ENCODE measurements at regions not wholly inside any gene's neighbourhood (a gene's known extent, or its start where the extent isn't known, plus 50 kb on each side); places are given as distances from the start of the nearest gene placed in this dataset.

- H2BK120ac ChIP-seq (replicated peaks; ENCODE audit: low read depth, low read length): no peak overlapping the region
- H3K4me1 ChIP-seq (replicated peaks in 1 of 4; ENCODE audit: control insufficient read depth in 3 of 4, insufficient read depth in 4 of 4, low read length in 3 of 4): no peaks in the 10 kb centered on the region
- H4K8ac ChIP-seq (ENCODE audit: extremely low read depth, insufficient read depth, low read length): no peak overlapping the region
- no peaks in the 10 kb centered on the region for H3K36me3 ChIP-seq (ENCODE audit: control insufficient read depth in 2 of 4, insufficient read depth in 4 of 4, low read length in 3 of 4)
- no peak for TF ChIP-seq ASH2L (IDR thresholded peaks at IDR 0.05; ENCODE audit: low read length)
- TF ChIP-seq JUND (IDR thresholded peaks at IDR 0.05; ENCODE audit: low read length): no peak
- TF ChIP-seq EP300 (IDR thresholded peaks at IDR 0.05; ENCODE audit: borderline replicate concordance in 1 of 2, low read depth in 2 of 2, low read length in 2 of 2): no peak
- TF ChIP-seq JUN (IDR thresholded peaks at IDR 0.05; ENCODE audit: low read depth, low read length): no peak
- TF ChIP-seq CEBPB (IDR thresholded peaks at IDR 0.05; ENCODE audit: low read depth, low read length): no peak
- TF ChIP-seq ZNF274 (IDR thresholded peaks at IDR 0.05; ENCODE audit: borderline replicate concordance, extremely low read depth, low read length): no peak
- TF ChIP-seq TBP (IDR thresholded peaks at IDR 0.05; ENCODE audit: low read depth, low read length): no peak
- TF ChIP-seq MAFK (IDR thresholded peaks at IDR 0.05; ENCODE audit: low read depth, low read length): no peak
- no peak for TF ChIP-seq SAP30 (IDR thresholded peaks at IDR 0.05; ENCODE audit: insufficient read depth, insufficient replicate concordance, low read length)
- TF ChIP-seq POLR2AphosphoS5 (IDR thresholded peaks at IDR 0.05; ENCODE audit: low read depth, low read length): no peak
- no peak for TF ChIP-seq KDM4A (IDR thresholded peaks at IDR 0.05; ENCODE audit: low read depth, low read length, severe bottlenecking)
- no peak for TF ChIP-seq SUZ12 (IDR thresholded peaks at IDR 0.05; ENCODE audit: low read length)
- no peak for TF ChIP-seq CBX5 (IDR thresholded peaks at IDR 0.05; ENCODE audit: low read depth, low read length)
- TF ChIP-seq SIX5 (IDR thresholded peaks at IDR 0.05; ENCODE audit: low read depth, low read length): no peak
- TF ChIP-seq CHD1 (IDR thresholded peaks at IDR 0.05; ENCODE audit: low read depth, low read length): no peak
- TF ChIP-seq YY1 (IDR thresholded peaks at IDR 0.05; ENCODE audit: low read depth, low read length): no peak
- no peak overlapping the region for H2BK12ac ChIP-seq (ENCODE audit: low read depth, low read length)
- no peak overlapping the region for H4K5ac ChIP-seq (ENCODE audit: insufficient read length, low read depth, low read length)
- no peaks in the 10 kb centered on the region for H4K20me1 ChIP-seq (replicated peaks in 1 of 2; ENCODE audit: control insufficient read depth in 1 of 2, insufficient read depth in 2 of 2, low read length in 2 of 2)
- no peak overlapping the region for H2AK5ac ChIP-seq (ENCODE audit: low read depth, low read length)
- no peak overlapping the region for H3K4me3 ChIP-seq (ENCODE audit: extremely low read depth in 1 of 4, insufficient read depth in 2 of 4, low read depth in 3 of 4, low read length in 4 of 4)
- H2BK5ac ChIP-seq (ENCODE audit: low read depth, low read length): no peak overlapping the region
- H2BK20ac ChIP-seq (ENCODE audit: low read length): no peak overlapping the region
- ChIA-PET CTCF (ENCODE audit: partially characterized antibody) (no interaction called here), POLR2A (ENCODE audit: partially characterized antibody) (no interaction called here)
- no peak for DNase-seq (ENCODE audit: low read depth in 1 of 2, low spot score in 2 of 2)
- no peak overlapping the region for H3K4me2 ChIP-seq (ENCODE audit: insufficient read depth in 1 of 2, low read depth in 2 of 2, low read length in 2 of 2)
- H4K91ac ChIP-seq (replicated peaks; ENCODE audit: insufficient read length, low read length): no peak overlapping the region
- H3K18ac ChIP-seq (ENCODE audit: extremely low read depth, low read length): no peak overlapping the region
- no peak overlapping the region for H3K9ac ChIP-seq (replicated peaks in 1 of 4; ENCODE audit: extremely low read depth in 1 of 4, low read depth in 3 of 4, low read length in 3 of 4)
- H3K79me1 ChIP-seq (ENCODE audit: low read depth, low read length): no peaks in the 10 kb centered on the region
- H3K23me2 ChIP-seq (ENCODE audit: low read depth, low read length): no peaks in the 10 kb centered on the region; the same call in 1 of the 2 replicates
- no peak for FAIRE-seq
- no peak overlapping the region for H3K27ac ChIP-seq (ENCODE audit: low read depth, low read length)
- no peak overlapping the region for H3K14ac ChIP-seq (ENCODE audit: insufficient read length)
- no peaks in the 10 kb centered on the region for H3K79me2 ChIP-seq (ENCODE audit: control insufficient read depth in 1 of 2, insufficient read depth in 2 of 2, low read length in 2 of 2)
- H2AFZ ChIP-seq (ENCODE audit: low read length): no peak overlapping the region
- no peak overlapping the region for H3K4ac ChIP-seq (replicated peaks; ENCODE audit: insufficient read length, low read depth, low read length)
- WGBS, 2 experiments (ENCODE audit: extremely low coverage in 1 of 2, insufficient coverage in 1 of 2, insufficient read length in 1 of 2, insufficient replicate concordance in 2 of 2, low coverage in 1 of 2, low lambda C conversion rate in 2 of 2, missing lambda C conversion rate in 1 of 2): 87% methylated on average over 1 of the region's 1 CpG; no CpG with 5 or more reads in 1 of the 2 experiments
- H2BK15ac ChIP-seq (ENCODE audit: low read length): no peak overlapping the region
- no peak overlapping the region for H3K56ac ChIP-seq (replicated peaks; ENCODE audit: insufficient read length, low read depth, low read length)
- peaks cover 5 to 9% of the 10 kb centered on the region in 2 experiments; a peak in 3 of 4 replicates for H3K9me3 ChIP-seq (ENCODE audit: insufficient read depth in 2 of 2, low read depth in 1 of 2, low read length in 1 of 2)
- peaks cover 0 to 7% (median 1%) of the 10 kb centered on the region in 4 experiments; a peak in 3 of 7 replicates for H3K27me3 ChIP-seq (replicated peaks in 1 of 4; ENCODE audit: control insufficient read depth in 3 of 4, extremely low read depth in 1 of 4, insufficient read depth in 3 of 4, low read length in 3 of 4)
- no peak overlapping the region for H3K23ac ChIP-seq (ENCODE audit: insufficient read length)
Measured at GRCh38 chr11:113623114-113623513, 83.0 kb downstream of the TMPRSS5 start.

All from H1 (cell line).